ENCODE measurements at regions not wholly inside any gene's neighbourhood (a gene's known extent, or its start where the extent isn't known, plus 50 kb on each side); places are given as distances from the start of the nearest gene placed in this dataset.

DNA sequence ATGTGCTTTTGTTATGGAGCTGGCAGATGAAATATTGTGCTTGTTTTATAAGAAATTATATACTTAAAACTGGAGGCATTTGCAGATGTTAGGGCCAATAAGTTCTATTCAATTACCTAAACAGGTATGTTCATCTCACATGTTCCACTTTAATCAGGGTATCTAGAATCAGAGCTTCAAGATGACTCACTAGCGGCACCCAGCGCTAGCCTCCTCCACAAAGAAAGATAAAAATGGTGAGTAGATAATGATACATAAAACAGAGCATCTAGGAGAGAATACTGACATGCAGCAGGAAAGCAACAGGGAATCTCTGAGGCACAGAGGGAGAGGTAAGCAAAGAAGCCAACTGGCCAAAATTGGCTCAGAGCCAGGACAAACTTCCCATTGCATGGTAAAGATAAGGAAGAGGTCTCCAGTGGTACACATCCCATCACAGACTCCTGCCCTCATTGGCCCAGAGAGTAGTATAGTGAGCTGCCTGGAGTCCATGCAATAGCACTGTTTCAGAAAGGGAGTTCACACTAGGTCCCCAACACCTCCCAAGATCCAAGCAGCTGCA, 200.7 kb upstream of the SPTLC3 start:
- TF ChIP-seq, protein P1, sequence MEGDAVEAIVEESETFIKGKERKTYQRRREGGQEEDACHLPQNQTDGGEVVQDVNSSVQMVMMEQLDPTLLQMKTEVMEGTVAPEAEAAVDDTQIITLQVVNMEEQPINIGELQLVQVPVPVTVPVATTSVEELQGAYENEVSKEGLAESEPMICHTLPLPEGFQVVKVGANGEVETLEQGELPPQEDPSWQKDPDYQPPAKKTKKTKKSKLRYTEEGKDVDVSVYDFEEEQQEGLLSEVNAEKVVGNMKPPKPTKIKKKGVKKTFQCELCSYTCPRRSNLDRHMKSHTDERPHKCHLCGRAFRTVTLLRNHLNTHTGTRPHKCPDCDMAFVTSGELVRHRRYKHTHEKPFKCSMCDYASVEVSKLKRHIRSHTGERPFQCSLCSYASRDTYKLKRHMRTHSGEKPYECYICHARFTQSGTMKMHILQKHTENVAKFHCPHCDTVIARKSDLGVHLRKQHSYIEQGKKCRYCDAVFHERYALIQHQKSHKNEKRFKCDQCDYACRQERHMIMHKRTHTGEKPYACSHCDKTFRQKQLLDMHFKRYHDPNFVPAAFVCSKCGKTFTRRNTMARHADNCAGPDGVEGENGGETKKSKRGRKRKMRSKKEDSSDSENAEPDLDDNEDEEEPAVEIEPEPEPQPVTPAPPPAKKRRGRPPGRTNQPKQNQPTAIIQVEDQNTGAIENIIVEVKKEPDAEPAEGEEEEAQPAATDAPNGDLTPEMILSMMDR (IDR thresholded peaks at IDR 0.05 in 8 of 11, conservative IDR thresholded peaks at IDR 0.05 in 3 of 11), result no peak
- TF ChIP-seq POLR2A (IDR thresholded peaks at IDR 0.05) (no peak), POLR2AphosphoS5 (IDR thresholded peaks at IDR 0.05) (no peak)
